Spleen (tissue), 7 donors: ENCODE measurements at regions not wholly inside any gene's neighbourhood (a gene's known extent, or its start where the extent isn't known, plus 50 kb on each side); places are given as distances from the start of the nearest gene placed in this dataset.

Experiments used
- POLR2A ChIP-seq, 3 donors: fragments of 450-650 bp; IDR thresholded peaks; one replicate each; pipeline ENCODE4 v1.5.1; 2017; ENCODE audit warnings: antibody characterized with exemption in 3 of 3, mild to moderate bottlenecking in 1 of 3
- TF ChIP-seq, protein P1 (sequence below), 11 experiments: fragments of 200-600 bp in 7 of 11; fragments of 450-650 bp in 4 of 11; sonication (generic) in 4 of 11; IDR thresholded peaks in 8 of 11; conservative IDR thresholded peaks in 3 of 11; 1 replicate in 7 of 11; 2 replicates in 4 of 11; pipeline versions ENCODE4 v1.4.0 to v1.8.0; 2016 to 2021; ENCODE audit warnings: antibody characterized with exemption in 11 of 11, inconsistent platforms in 4 of 11, mild to moderate bottlenecking in 1 of 11
- donor health status: DM: no; HTN: no; CAD: no; lungs with moderate emphysema.
- donor health status: DM: no; HTN: no; CAD: no.
- donor health status: DM: no; HTN: no; CAD: no.

DNA sequence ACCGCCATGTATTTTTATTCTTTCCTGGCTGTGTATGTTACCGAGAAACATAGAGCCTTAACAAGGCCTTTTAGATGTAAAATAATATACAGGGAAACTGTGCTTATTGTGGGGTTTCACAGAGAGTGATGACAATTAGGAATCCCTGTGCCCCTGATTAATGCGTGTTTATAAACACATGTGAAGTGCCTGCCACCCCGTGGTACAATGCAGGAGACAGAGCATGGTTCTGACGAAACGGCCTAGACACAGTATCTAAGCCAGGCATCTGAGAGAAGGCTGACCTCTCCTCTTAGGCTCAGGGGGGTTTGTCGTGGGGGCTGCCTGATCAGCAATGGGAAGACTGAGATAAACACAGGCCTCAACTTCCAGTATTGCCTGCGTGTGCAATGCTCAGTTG lies 200.0 kb downstream of the AJAP1 start:
- TF ChIP-seq, protein P1, sequence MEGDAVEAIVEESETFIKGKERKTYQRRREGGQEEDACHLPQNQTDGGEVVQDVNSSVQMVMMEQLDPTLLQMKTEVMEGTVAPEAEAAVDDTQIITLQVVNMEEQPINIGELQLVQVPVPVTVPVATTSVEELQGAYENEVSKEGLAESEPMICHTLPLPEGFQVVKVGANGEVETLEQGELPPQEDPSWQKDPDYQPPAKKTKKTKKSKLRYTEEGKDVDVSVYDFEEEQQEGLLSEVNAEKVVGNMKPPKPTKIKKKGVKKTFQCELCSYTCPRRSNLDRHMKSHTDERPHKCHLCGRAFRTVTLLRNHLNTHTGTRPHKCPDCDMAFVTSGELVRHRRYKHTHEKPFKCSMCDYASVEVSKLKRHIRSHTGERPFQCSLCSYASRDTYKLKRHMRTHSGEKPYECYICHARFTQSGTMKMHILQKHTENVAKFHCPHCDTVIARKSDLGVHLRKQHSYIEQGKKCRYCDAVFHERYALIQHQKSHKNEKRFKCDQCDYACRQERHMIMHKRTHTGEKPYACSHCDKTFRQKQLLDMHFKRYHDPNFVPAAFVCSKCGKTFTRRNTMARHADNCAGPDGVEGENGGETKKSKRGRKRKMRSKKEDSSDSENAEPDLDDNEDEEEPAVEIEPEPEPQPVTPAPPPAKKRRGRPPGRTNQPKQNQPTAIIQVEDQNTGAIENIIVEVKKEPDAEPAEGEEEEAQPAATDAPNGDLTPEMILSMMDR (IDR thresholded peaks at IDR 0.05 in 8 of 11, conservative IDR thresholded peaks at IDR 0.05 in 3 of 11) = no peak
- no peak for TF ChIP-seq POLR2A (IDR thresholded peaks at IDR 0.05)
